ENCODE measurements at regions not wholly inside any gene's neighbourhood (a gene's known extent, or its start where the extent isn't known, plus 50 kb on each side); places are given as distances from the start of the nearest gene placed in this dataset.

DNA sequence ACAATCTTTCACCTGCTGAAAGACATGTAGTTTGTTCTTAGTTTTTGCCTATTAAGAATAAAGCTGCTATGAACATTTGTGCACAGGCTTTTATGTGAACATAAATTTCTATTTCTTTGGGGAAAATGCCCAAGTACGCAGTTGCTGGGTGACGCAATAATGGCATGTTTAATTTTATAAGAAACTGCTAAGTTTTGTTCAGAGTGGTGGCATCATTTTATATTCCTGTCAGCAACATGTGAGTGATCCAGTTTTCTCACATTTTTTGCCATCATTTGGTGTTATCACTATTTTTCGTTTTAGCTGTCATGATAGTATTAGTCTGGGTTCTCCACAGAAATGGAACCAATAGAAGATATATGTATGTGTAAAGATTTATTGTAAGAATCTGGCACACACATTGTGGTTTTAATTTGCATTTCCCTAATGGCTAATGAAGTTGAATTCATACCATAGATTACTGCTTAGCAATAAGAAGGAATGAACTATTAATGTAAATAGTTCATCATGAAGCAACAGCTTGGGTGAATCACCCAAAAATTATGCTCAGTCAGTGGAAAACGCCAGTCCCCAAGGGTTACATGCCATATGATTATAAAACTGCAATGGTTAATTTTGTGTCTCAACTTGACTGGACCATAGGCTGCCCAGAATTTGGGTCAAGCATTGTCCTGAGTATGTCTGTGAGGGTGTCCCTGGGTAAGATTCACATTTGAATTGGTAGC is 358.6 kb downstream of the MSX2 start:
- no peak for TF ChIP-seq MXI1 (IDR thresholded peaks at IDR 0.05; ENCODE audit: borderline replicate concordance, low read depth, low read length)
- TF ChIP-seq, protein P1, sequence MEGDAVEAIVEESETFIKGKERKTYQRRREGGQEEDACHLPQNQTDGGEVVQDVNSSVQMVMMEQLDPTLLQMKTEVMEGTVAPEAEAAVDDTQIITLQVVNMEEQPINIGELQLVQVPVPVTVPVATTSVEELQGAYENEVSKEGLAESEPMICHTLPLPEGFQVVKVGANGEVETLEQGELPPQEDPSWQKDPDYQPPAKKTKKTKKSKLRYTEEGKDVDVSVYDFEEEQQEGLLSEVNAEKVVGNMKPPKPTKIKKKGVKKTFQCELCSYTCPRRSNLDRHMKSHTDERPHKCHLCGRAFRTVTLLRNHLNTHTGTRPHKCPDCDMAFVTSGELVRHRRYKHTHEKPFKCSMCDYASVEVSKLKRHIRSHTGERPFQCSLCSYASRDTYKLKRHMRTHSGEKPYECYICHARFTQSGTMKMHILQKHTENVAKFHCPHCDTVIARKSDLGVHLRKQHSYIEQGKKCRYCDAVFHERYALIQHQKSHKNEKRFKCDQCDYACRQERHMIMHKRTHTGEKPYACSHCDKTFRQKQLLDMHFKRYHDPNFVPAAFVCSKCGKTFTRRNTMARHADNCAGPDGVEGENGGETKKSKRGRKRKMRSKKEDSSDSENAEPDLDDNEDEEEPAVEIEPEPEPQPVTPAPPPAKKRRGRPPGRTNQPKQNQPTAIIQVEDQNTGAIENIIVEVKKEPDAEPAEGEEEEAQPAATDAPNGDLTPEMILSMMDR (conservative IDR thresholded peaks at IDR 0.05; ENCODE audit: low read depth, low read length), result no peak
- TF ChIP-seq, protein P2, sequence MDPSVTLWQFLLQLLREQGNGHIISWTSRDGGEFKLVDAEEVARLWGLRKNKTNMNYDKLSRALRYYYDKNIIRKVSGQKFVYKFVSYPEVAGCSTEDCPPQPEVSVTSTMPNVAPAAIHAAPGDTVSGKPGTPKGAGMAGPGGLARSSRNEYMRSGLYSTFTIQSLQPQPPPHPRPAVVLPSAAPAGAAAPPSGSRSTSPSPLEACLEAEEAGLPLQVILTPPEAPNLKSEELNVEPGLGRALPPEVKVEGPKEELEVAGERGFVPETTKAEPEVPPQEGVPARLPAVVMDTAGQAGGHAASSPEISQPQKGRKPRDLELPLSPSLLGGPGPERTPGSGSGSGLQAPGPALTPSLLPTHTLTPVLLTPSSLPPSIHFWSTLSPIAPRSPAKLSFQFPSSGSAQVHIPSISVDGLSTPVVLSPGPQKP (IDR thresholded peaks at IDR 0.05; ENCODE audit: borderline replicate concordance, low read depth, low read length), result no peak
